DND-41 (cell line): ENCODE measurements at regions not wholly inside any gene's neighbourhood (a gene's known extent, or its start where the extent isn't known, plus 50 kb on each side); places are given as distances from the start of the nearest gene placed in this dataset.

Source experiments
- ATAC-seq: fragments of 200-7000 bp; cut with Tn5 transposase; 3 replicates; pipeline ENCODE4 v1.9.1; 2021; ENCODE audit warnings: low read depth; ENCODE audit not compliant: insufficient read depth
- DNase-seq: peaks from one replicate; pipeline ENCODE4 v3.0.0-alpha.2; 2020
- H2AFZ ChIP-seq: 2 replicates; pipeline ENCODE4 v1.6.0; 2012; ENCODE audit warnings: low read depth, low read length
- H3K27ac ChIP-seq: 2 replicates; pipeline ENCODE4 v1.5.1; 2012; ENCODE audit warnings: low read length, inconsistent platforms
- H3K27me3 ChIP-seq: fragments of 200-600 bp; sonication (generic); 2 replicates; pipeline ENCODE4 v1.6.0; 2012; ENCODE audit warnings: low read length, mild to moderate bottlenecking, inconsistent platforms; ENCODE audit not compliant: insufficient read depth, poor library complexity
- H3K36me3 ChIP-seq: 2 replicates; pipeline ENCODE4 v1.5.1; 2012; ENCODE audit warnings: low read length, inconsistent platforms; ENCODE audit not compliant: insufficient read depth
- H3K4me1 ChIP-seq: 2 replicates; pipeline ENCODE4 v1.5.1; 2012; ENCODE audit warnings: mild to moderate bottlenecking, low read length; ENCODE audit not compliant: insufficient read depth
- H3K4me2 ChIP-seq: 2 replicates; pipeline ENCODE4 v1.6.0; 2012; ENCODE audit warnings: mild to moderate bottlenecking, moderate library complexity, low read length, inconsistent platforms; ENCODE audit not compliant: insufficient read depth
- H3K4me3 ChIP-seq, 2 experiments: fragments of 200-600 bp in 1 of 2; shearing (Covaris generic) in 1 of 2; 2 replicates each; pipeline ENCODE4 v1.5.1; 2012 to 2016; ENCODE audit warnings: inconsistent platforms in 2 of 2, low read length in 2 of 2, mild to moderate bottlenecking in 2 of 2, low read depth in 1 of 2, moderate library complexity in 1 of 2
- H3K79me2 ChIP-seq: 2 replicates; pipeline ENCODE4 v1.6.0; 2012; ENCODE audit warnings: low read length, inconsistent platforms; ENCODE audit not compliant: insufficient read depth
- H3K9ac ChIP-seq: 2 replicates; pipeline ENCODE4 v1.6.0; 2012; ENCODE audit warnings: low read depth, mild to moderate bottlenecking, inconsistent platforms, low read length, moderate library complexity
- H3K9me3 ChIP-seq: 2 replicates; pipeline ENCODE4 v1.5.1; 2012; ENCODE audit warnings: low read length, moderate library complexity, mild to moderate bottlenecking, inconsistent platforms; ENCODE audit not compliant: insufficient read depth, severe bottlenecking
- H4K20me1 ChIP-seq: 2 replicates; pipeline ENCODE4 v1.6.0; 2012; ENCODE audit warnings: low read length; ENCODE audit not compliant: insufficient read depth
- CTCF ChIP-seq: IDR thresholded peaks from 2 replicates; pipeline ENCODE4 v1.5.1; 2012; ENCODE audit warnings: borderline replicate concordance, low read length, moderate library complexity, mild to moderate bottlenecking; ENCODE audit not compliant: poor library complexity, severe bottlenecking; ENCODE audit errors: extremely low read depth
- EZH2 ChIP-seq: IDR thresholded peaks from 3 replicates; pipeline ENCODE4 v1.6.1; 2012; ENCODE audit warnings: borderline replicate concordance, low read depth, mild to moderate bottlenecking, moderate library complexity, low read length, inconsistent platforms; ENCODE audit not compliant: severe bottlenecking

DNA sequence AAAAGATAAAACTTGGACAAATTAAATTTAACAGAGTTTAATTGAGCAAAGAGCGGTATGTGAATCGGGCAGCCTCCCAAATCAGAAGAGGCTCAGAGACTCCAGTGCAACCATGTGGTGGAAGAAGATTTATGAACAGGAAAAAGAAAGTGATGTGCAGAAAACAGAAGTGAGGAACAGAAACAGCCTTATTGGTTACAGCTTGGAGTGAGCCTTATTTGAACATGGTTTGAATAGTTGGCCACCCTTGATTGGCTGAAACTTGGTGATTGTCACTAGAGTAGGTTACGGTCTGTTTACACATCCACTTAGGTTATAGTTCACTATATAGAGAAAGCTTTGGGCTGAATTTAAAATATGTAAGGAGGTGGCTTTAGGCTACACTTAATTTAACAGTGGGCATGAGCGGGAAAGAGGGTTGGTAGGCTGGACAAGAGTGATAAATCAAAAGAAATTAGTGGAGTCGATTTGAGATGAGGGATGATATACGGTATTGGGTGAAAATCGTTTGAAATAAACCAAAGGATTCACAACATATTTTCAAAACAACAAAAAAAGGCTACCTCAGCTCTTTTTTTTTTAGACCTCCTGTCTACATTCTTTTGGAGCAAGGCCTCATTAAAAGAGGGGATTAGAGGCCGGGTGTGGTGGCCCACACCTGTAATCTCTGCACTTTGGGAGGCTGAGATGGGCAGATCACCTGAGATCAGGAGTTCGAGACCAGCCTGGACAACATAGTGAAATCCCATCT lies 84.3 kb upstream of the PREP start:
- H3K9ac ChIP-seq: no peak overlapping the region
- DNase-seq (no peak), ATAC-seq (no peak)
- no peak overlapping the region for H2AFZ ChIP-seq
- no peak for TF ChIP-seq EZH2
- TF ChIP-seq CTCF: no peak
- no peaks in the 10 kb centered on the region for H3K36me3 ChIP-seq
- H4K20me1 ChIP-seq: no peaks in the 10 kb centered on the region
- no peaks in the 10 kb centered on the region for H3K9me3 ChIP-seq
- H3K79me2 ChIP-seq: no peaks in the 10 kb centered on the region
- no peak overlapping the region for H3K27ac ChIP-seq
- no peak overlapping the region for H3K4me3 ChIP-seq
- no peaks in the 10 kb centered on the region for H3K27me3 ChIP-seq
- no peak overlapping the region for H3K4me2 ChIP-seq
- H3K4me1 ChIP-seq: peaks cover 19% of the 10 kb centered on the region

- Histone ChIP-seq H3K4me2 (no peak overlapping the region), H3K4me3 (no peak overlapping the region), H2AFZ (0 out of 2 replicates have a peak overlapping the region, but pooled peaks have one; percentile 42), H3K79me2 (no peaks in the 10 kb centered on the region), H3K36me3 (no peaks in the 10 kb centered on the region), H4K20me1 (no peaks in the 10 kb centered on the region), H3K9me3 (no peaks in the 10 kb centered on the region), H3K27ac (peak overlapping the region; percentile 41), H3K27me3 (no peaks in the 10 kb centered on the region), H3K9ac (no peak overlapping the region), H3K4me1 (peaks cover 29% of the 10 kb centered on the region)
- ATAC-seq (peak; percentile 58; the same call in 2 of the 3 replicates), DNase-seq (peak; percentile 20)
- TF ChIP-seq EZH2 (no peak), CTCF (no peak)
Measured at GRCh38 chr6:105485456-105485855, 82.6 kb upstream of the PREP start.

GRCh38 chr6:105484238-105485161 lies 81.6 kb upstream of the PREP start:
- Histone ChIP-seq H3K36me3 (no peaks in the 10 kb centered on the region), H3K4me1 (peaks cover 29% of the 10 kb centered on the region), H2AFZ (no peak overlapping the region), H3K79me2 (no peaks in the 10 kb centered on the region), H3K27ac (peak overlapping the region; percentile 41), H3K9me3 (no peaks in the 10 kb centered on the region), H3K27me3 (no peaks in the 10 kb centered on the region), H3K4me2 (no peak overlapping the region), H3K4me3 (no peak overlapping the region), H3K9ac (no peak overlapping the region), H4K20me1 (no peaks in the 10 kb centered on the region)
- no peak for DNase-seq
- peak; percentile 85 for TF ChIP-seq CTCF
- no peak for TF ChIP-seq EZH2
- peak; percentile 63 for ATAC-seq
